ENCODE measurements at regions not wholly inside any gene's neighbourhood (a gene's known extent, or its start where the extent isn't known, plus 50 kb on each side); places are given as distances from the start of the nearest gene placed in this dataset.

DNA sequence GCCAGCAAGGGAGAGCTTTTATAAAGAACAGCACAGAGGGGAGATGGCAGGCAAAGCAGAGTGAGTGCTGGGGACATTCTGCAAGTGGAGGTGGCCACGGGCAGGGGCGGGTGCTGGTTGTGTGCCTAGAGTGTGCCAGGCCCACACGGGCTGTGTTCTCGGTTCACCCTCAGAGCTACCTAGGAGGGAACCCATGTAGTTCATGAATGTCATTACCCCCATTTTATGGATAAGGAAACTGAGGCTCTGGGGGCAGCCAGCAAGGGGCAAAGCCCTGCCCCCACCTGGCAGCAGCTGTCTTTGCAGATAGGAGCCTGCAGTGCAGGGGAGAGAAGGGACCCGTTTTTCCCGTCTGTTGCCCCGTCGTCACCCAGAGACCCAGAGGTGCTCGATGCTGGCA is 85.2 kb upstream of the NCOR2 start (continued):
- no peak for TF ChIP-seq REST (IDR thresholded peaks at IDR 0.05)
- TF ChIP-seq EHMT2 (IDR thresholded peaks at IDR 0.05; ENCODE audit: low read depth), result no peak
- TF ChIP-seq CBX2 (IDR thresholded peaks at IDR 0.05; ENCODE audit: borderline replicate concordance, low read depth), result no peak
- TF ChIP-seq ZC3H11A (IDR thresholded peaks at IDR 0.05), result no peak

DNA sequence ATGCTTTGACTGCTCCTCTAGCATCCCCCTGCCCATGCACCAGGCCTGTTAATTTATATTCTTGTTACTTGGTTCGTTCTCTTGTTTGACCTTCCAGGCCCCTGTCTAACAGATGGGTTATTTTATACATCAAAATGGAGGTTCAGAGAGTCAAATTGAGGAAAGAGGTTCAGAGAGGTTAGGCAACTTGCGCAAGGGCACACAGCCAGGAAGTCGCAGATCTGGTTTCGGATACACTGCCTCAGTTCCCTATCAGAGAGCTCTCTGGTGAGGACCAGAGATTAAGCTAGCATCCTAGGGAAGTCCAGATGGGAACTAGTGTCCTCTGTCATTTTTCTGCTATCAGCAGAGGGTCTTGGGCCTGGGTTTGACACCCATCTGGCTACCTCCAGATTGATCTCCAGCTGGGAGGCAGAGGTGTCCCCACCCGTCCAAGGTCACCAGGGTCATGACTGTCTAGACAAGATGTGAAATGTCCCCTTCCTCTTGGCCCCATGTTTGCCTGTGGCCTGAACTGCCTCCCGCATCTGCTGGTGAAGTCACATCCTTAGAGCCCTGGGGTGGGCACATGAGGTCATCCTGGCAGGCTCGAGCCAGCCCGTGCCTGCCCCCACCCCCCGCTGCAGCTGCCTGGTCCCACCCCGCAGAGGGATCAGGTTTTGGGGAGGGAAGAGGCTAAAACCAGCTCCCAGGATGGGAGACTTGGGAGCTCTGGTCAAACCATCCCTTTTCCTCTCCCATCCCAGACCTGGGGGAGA is 84.3 kb upstream of the NCOR2 start:
- H3K9me3 ChIP-seq, result peaks cover 19% of the 10 kb centered on the region
- TF ChIP-seq ZFP36 (IDR thresholded peaks at IDR 0.05; ENCODE audit: borderline replicate concordance, partially characterized antibody), result peak; percentile 39
- no peak for TF ChIP-seq CBX8 (IDR thresholded peaks at IDR 0.05)
- H3K27ac ChIP-seq, result peak overlapping the region in 1 of 2 experiments; percentile 70; a peak in 2 of 6 replicates
- 64% methylated on average over 8 of the region's 10 CpGs for WGBS (ENCODE audit: missing lambda C conversion rate)
- POLR2A ChIA-PET, result no interaction called here
- no peak for DNase-seq (ENCODE audit: low read depth in 1 of 2, low spot score in 1 of 2)
- H3K4me1 ChIP-seq, result peaks cover 23% of the 10 kb centered on the region
- H3K4me2 ChIP-seq, result no peak overlapping the region
- ATAC-seq, result no peak; a peak in 1 of 6 replicates
- CTCF ChIA-PET, result interaction anchor here (0.6 to 2.6 kb wide), 8 partner anchors 10 to 72 kb away, joined by 3 to 9 read pairs (median 4); no protein-coding TSS in a partner anchor
- FAIRE-seq, result no peak
- H3K4me3 ChIP-seq, result no peak overlapping the region

DNA sequence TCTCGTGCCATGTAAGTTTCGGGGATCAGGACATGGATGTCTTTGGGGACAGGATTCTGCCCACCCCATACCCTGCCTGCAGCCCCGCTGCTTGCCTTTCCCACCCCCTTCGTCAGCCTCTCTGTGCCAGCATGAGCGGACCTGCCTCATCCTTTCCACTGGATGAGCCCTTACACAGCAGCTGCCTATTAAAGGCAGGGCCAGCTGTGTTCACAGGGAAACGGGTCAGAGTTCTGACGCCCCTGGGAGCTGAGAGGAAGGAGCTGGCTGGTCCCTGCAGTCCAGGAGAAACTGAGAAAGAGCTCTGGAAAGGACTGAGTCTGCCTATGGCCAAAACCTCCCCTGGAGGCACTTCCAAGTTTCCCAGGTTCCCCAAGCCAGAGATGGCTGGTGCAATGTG is 83.5 kb upstream of the NCOR2 start:
- H3K27ac ChIP-seq, result peak overlapping the region in 1 of 2 experiments; percentile 32; a peak in 1 of 6 replicates
- FAIRE-seq, result no peak
- 77% methylated on average over 7 of the region's 7 CpGs for WGBS (ENCODE audit: missing lambda C conversion rate)
- no peak for DNase-seq (ENCODE audit: low read depth in 1 of 2, low spot score in 1 of 2)
- TF ChIP-seq RCOR1 (IDR thresholded peaks at IDR 0.05; ENCODE audit: low read depth, low read length) (no peak), HOXB13 (CRISPR knock-in tag; IDR thresholded peaks at IDR 0.05; ENCODE audit: low read depth) (no peak), CBX2 (IDR thresholded peaks at IDR 0.05; ENCODE audit: borderline replicate concordance, low read depth) (no peak), JUNB (IDR thresholded peaks at IDR 0.05) (no peak), REST (IDR thresholded peaks at IDR 0.05) (no peak), TFCP2L1 (CRISPR knock-in tag; IDR thresholded peaks at IDR 0.05) (no peak), HEYL (CRISPR knock-in tag; IDR thresholded peaks at IDR 0.05) (no peak), PHF8 (IDR thresholded peaks at IDR 0.05; ENCODE audit: borderline replicate concordance, low read depth) (no peak), ESRRA (IDR thresholded peaks at IDR 0.05; ENCODE audit: borderline replicate concordance, low read length) (no peak), MAFK (IDR thresholded peaks at IDR 0.05; ENCODE audit: partially characterized antibody) (no peak), HOXA7 (CRISPR knock-in tag; IDR thresholded peaks at IDR 0.05) (no peak), JUN (IDR thresholded peaks at IDR 0.05) (no peak), FOXS1 (CRISPR knock-in tag; IDR thresholded peaks at IDR 0.05) (no peak), RNF2 (IDR thresholded peaks at IDR 0.05; ENCODE audit: borderline replicate concordance, low read depth) (no peak)
- TF ChIP-seq, protein P1, sequence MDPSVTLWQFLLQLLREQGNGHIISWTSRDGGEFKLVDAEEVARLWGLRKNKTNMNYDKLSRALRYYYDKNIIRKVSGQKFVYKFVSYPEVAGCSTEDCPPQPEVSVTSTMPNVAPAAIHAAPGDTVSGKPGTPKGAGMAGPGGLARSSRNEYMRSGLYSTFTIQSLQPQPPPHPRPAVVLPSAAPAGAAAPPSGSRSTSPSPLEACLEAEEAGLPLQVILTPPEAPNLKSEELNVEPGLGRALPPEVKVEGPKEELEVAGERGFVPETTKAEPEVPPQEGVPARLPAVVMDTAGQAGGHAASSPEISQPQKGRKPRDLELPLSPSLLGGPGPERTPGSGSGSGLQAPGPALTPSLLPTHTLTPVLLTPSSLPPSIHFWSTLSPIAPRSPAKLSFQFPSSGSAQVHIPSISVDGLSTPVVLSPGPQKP (IDR thresholded peaks at IDR 0.05; ENCODE audit: low read depth, low read length), result no peak
- TF ChIP-seq, protein P2, sequence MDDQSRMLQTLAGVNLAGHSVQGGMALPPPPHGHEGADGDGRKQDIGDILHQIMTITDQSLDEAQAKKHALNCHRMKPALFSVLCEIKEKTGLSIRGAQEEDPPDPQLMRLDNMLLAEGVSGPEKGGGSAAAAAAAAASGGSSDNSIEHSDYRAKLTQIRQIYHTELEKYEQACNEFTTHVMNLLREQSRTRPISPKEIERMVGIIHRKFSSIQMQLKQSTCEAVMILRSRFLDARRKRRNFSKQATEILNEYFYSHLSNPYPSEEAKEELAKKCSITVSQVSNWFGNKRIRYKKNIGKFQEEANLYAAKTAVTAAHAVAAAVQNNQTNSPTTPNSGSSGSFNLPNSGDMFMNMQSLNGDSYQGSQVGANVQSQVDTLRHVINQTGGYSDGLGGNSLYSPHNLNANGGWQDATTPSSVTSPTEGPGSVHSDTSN (IDR thresholded peaks at IDR 0.05), result no peak
- H3K4me3 ChIP-seq, result no peak overlapping the region
- no peak for ATAC-seq
- no peak overlapping the region for H3K4me2 ChIP-seq
- CTCF ChIA-PET, result interaction anchor here (0.5 to 2.6 kb wide), 6 partner anchors 12 to 336 kb away, joined by 3 to 9 read pairs (median 4); no protein-coding TSS in a partner anchor
- H3K9me3 ChIP-seq, result peaks cover 19% of the 10 kb centered on the region
- POLR2A ChIA-PET, result no interaction called here
- H3K4me1 ChIP-seq, result peaks cover 18% of the 10 kb centered on the region

Data from A549 (cell line).